K562 (cell line): ENCODE measurements at regions not wholly inside any gene's neighbourhood (a gene's known extent, or its start where the extent isn't known, plus 50 kb on each side); places are given as distances from the start of the nearest gene placed in this dataset.

ENCODE experiments used
- ATAC-seq: fragments of 200-7000 bp; cut with Tn5 transposase; 3 replicates; pipeline ENCODE4 v1.9.1; 2020; ENCODE audit warnings: moderate library complexity
- BruUV-seq: library from RNA; stranded (reverse); fragments of 400-500 nt; replicated peaks from 2 replicates; lab custom pipeline; 2021; lab: Mats Ljungman, UMichigan
- CTCF ChIA-PET: fragments of 300-600 bp; formaldehyde crosslinking; extraction: SDS; loops from one replicate; lab custom pipeline; 2021; ENCODE audit warnings: low intra/inter-chr PET ratio; lab: Yijun Ruan, JAX
- POLR2A ChIA-PET: fragments of 300-600, 350-650 bp; sonication (Branson Sonifier 250); formaldehyde crosslinking; extraction: SDS; loops from one replicate; lab custom pipeline; 2021; ENCODE audit warnings: antibody characterized with exemption, inconsistent platforms; lab: Yijun Ruan, JAX
- DNase-seq, 4 experiments: peaks; one replicate each; pipeline versions ENCODE4 v3.0.0 to v3.0.0-alpha.2; 2011 to 2018; ENCODE audit warnings: low spot score in 3 of 4, mixed read lengths in 3 of 4; ENCODE audit errors: extremely low read depth in 1 of 4
- FAIRE-seq: peaks from 2 replicates; lab custom pipeline; 2011; peaks lifted over from hg19 to GRCh38; lab: Jason Lieb, UNC
- H2AFZ ChIP-seq: 2 replicates; pipeline ENCODE4 v1.6.0; 2011; ENCODE audit warnings: low read depth, low read length, control low read depth, inconsistent platforms
- H3K27ac ChIP-seq: fragments of 200-600 bp; 3 replicates; pipeline ENCODE4 v1.8.0; 2011; ENCODE audit warnings: low read depth, mild to moderate bottlenecking, control low read depth, inconsistent platforms, low read length, moderate library complexity, mixed read lengths; ENCODE audit errors: extremely low read depth
- H3K27me3 ChIP-seq, 2 experiments: fragments of 300-600 bp in 1 of 2; 2 replicates in 1 of 2; 3 replicates in 1 of 2; pipeline versions ENCODE4 v1.6.0 to v1.8.0; 2011; ENCODE audit warnings: inconsistent platforms in 2 of 2, low read length in 2 of 2, mild to moderate bottlenecking in 1 of 2, mixed read lengths in 1 of 2, moderate library complexity in 1 of 2; ENCODE audit not compliant: control insufficient read depth in 2 of 2, insufficient read depth in 2 of 2
- H3K36me3 ChIP-seq: fragments of 300-600 bp; 3 replicates; pipeline ENCODE4 v1.8.0; 2011; ENCODE audit warnings: mild to moderate bottlenecking, low read length, inconsistent platforms; ENCODE audit not compliant: control insufficient read depth, insufficient read depth
- H3K4me1 ChIP-seq, 2 experiments: fragments of 200-600 bp in 1 of 2; replicated peaks in 1 of 2; 2 replicates in 1 of 2; 3 replicates in 1 of 2; pipeline versions ENCODE4 v1.5.1 to v1.8.0; 2011; ENCODE audit warnings: inconsistent platforms in 2 of 2, low read length in 2 of 2, mild to moderate bottlenecking in 1 of 2, mixed read lengths in 1 of 2, moderate library complexity in 1 of 2; ENCODE audit not compliant: control insufficient read depth in 2 of 2, insufficient read depth in 2 of 2
- H3K4me2 ChIP-seq: 2 replicates; pipeline ENCODE4 v1.6.1; 2011; ENCODE audit warnings: low read length, control low read depth, inconsistent platforms, mixed read lengths; ENCODE audit not compliant: insufficient read depth
- H3K4me3 ChIP-seq: fragments of 200-600 bp; sonication (generic), shearing (Covaris generic); 2 replicates; pipeline ENCODE4 v1.5.1; 2016; ENCODE audit warnings: control low read depth, inconsistent platforms
- H3K79me2 ChIP-seq: fragments of 200-600 bp; 3 replicates; pipeline ENCODE4 v1.8.0; 2011; ENCODE audit warnings: low read length, inconsistent platforms; ENCODE audit not compliant: control insufficient read depth, insufficient read depth
- H3K9ac ChIP-seq, 2 experiments: 2 replicates each; pipeline versions ENCODE4 v1.6.0 to v1.6.1; 2011; ENCODE audit warnings: low read depth in 2 of 2, low read length in 2 of 2, control low read depth in 1 of 2, inconsistent platforms in 1 of 2, mild to moderate bottlenecking in 1 of 2, mixed read lengths in 1 of 2; ENCODE audit not compliant: insufficient read depth in 1 of 2
- H3K9me1 ChIP-seq: one replicate; pipeline ENCODE4 v1.6.0; 2011; ENCODE audit warnings: inconsistent platforms, mild to moderate bottlenecking, low read length, moderate library complexity; ENCODE audit not compliant: control insufficient read depth, insufficient read depth
- H3K9me3 ChIP-seq: replicated peaks from 2 replicates; pipeline ENCODE4 v1.5.1; 2011; ENCODE audit warnings: low read depth, low read length, inconsistent platforms; ENCODE audit not compliant: control insufficient read depth, insufficient read depth
- H4K20me1 ChIP-seq: replicated peaks from 2 replicates; pipeline ENCODE4 v1.6.1; 2011; ENCODE audit warnings: low read length, inconsistent platforms, mixed read lengths; ENCODE audit not compliant: control insufficient read depth, insufficient read depth
- BCLAF1 ChIP-seq, 2 experiments: fragments of 450-650 bp in 1 of 2; IDR thresholded peaks; 2 replicates each; pipeline ENCODE4 v1.6.1; 2011 to 2017; ENCODE audit warnings: low read depth in 2 of 2, antibody characterized with exemption in 1 of 2, borderline replicate concordance in 1 of 2, low read length in 1 of 2, mild to moderate bottlenecking in 1 of 2, mixed read lengths in 1 of 2; ENCODE audit not compliant: control insufficient read depth in 1 of 2
- E2F4 ChIP-seq: sonication (generic); formaldehyde crosslinking; IDR thresholded peaks from 2 replicates; pipeline ENCODE4 v1.8.0; 2022; ENCODE audit warnings: mild to moderate bottlenecking, low read depth, missing genetic modification reagents
- GTF2E2 ChIP-seq: fragments of 200-800 bp; sonication (Bioruptor generic); IDR thresholded peaks from 2 replicates; pipeline ENCODE4 v1.6.1; 2016; ENCODE audit warnings: missing genetic modification characterization, missing compliant biosample characterization
- MEF2D ChIP-seq: conservative IDR thresholded peaks from 2 replicates; pipeline ENCODE4 v1.6.1; 2016; ENCODE audit warnings: low read depth, missing genetic modification characterization, missing compliant biosample characterization
- MXI1 ChIP-seq: IDR thresholded peaks from 2 replicates; pipeline ENCODE4 v1.6.1; 2011; ENCODE audit warnings: low read depth, mild to moderate bottlenecking, improper control_type of control experiment, low read length
- SAP30 ChIP-seq: fragments of 200-600 bp; sonication (generic); IDR thresholded peaks from 2 replicates; pipeline ENCODE4 v1.6.1; 2012; ENCODE audit warnings: borderline replicate concordance, low read depth, mild to moderate bottlenecking, moderate library complexity, low read length, control low read depth, inconsistent platforms; ENCODE audit not compliant: insufficient read depth, poor library complexity, severe bottlenecking
- ZNF41 ChIP-seq: fragments of 250-450 bp; sonication (Bioruptor Pico); conservative IDR thresholded peaks from 2 replicates; pipeline ENCODE4 v1.4.0; 2020; ENCODE audit warnings: mild to moderate bottlenecking
- ZNF668 ChIP-seq: fragments of 250-450 bp; sonication (Bioruptor Pico); IDR thresholded peaks from 2 replicates; pipeline ENCODE4 v1.8.0; 2022; ENCODE audit warnings: mild to moderate bottlenecking, inconsistent platforms
- ZNF785 ChIP-seq: fragments of 250-450 bp; sonication (Bioruptor Pico); IDR thresholded peaks from 2 replicates; pipeline ENCODE4 v1.4.0; 2020; ENCODE audit warnings: mild to moderate bottlenecking
- ZSCAN32 ChIP-seq: fragments of 450-650 bp; formaldehyde crosslinking; IDR thresholded peaks from 2 replicates; pipeline ENCODE4 v1.4.0; 2020; ENCODE audit warnings: mild to moderate bottlenecking, moderate library complexity
- WGBS: fragments of 100-300 bp; shearing (Covaris generic); methylation state at CpG from one replicate; pipeline ENCODE4 v1.1.6; 2016; ENCODE audit warnings: low coverage, mixed read lengths; ENCODE audit not compliant: insufficient coverage; ENCODE audit errors: missing lambda C conversion rate; 5-methylcytosine and 5-hydroxymethylcytosine counted together
- in situ Hi-C: fragments of 300-500 bp; cut with MboI; formaldehyde crosslinking; loops from 4 replicates; pipeline ENCODE4 v1.15.0; 2018; ENCODE audit warnings: inconsistent platforms, mixed read lengths
- intact Hi-C: fragments of 100-400 bp; cut with micrococcal nuclease; formaldehyde crosslinking; loops from 2 replicates; pipeline ENCODE4 v1.14.2; 2022

- intact Hi-C loops: no loop called here
- BruUV-seq: no TSS peak
- ChIA-PET CTCF (no interaction called here), POLR2A (no interaction called here)
- Histone ChIP-seq H3K79me2 (no peaks in the 10 kb centered on the region), H3K4me1 (no peaks in the 10 kb centered on the region), H3K9me1 (no peaks in the 10 kb centered on the region), H4K20me1 (no peaks in the 10 kb centered on the region), H3K9me3 (no peaks in the 10 kb centered on the region; the same call in 1 of the 2 replicates), H3K4me2 (no peak overlapping the region), H2AFZ (no peak overlapping the region), H3K4me3 (no peak overlapping the region), H3K36me3 (no peaks in the 10 kb centered on the region), H3K27ac (no peak overlapping the region), H3K27me3 (no peaks in the 10 kb centered on the region), H3K9ac (no peak overlapping the region)
- in situ Hi-C loops: no loop called here
- FAIRE-seq: no peak
- ATAC-seq: no peak
- no peak for DNase-seq
- TF ChIP-seq BCLAF1 (IDR thresholded peaks at IDR 0.05; ENCODE audit: borderline replicate concordance in 1 of 2, control insufficient read depth in 1 of 2, low read depth in 2 of 2, low read length in 1 of 2) (no peak), E2F4 (CRISPR knock-in tag) (no peak), ZNF785 (no peak), MEF2D (no peak), ZNF668 (no peak), ZSCAN32 (no peak), SAP30 (no peak), MXI1 (no peak), GTF2E2 (no peak), ZNF41 (CRISPR knock-in tag) (no peak)
- 0% methylated on average over 1 of the region's 1 CpG for WGBS
Observed at GRCh38 chr4:157929486-157929885, 243.3 kb downstream of the GASK1B start.
